Prostate gland (tissue), 2 donors: ENCODE measurements at regions not wholly inside any gene's neighbourhood (a gene's known extent, or its start where the extent isn't known, plus 50 kb on each side); places are given as distances from the start of the nearest gene placed in this dataset.

Source experiments
- DNase-seq: peaks from one replicate; pipeline ENCODE4 v3.0.0-alpha.2; 2019; ENCODE audit warnings: low spot score
- H3K27ac ChIP-seq, 2 donors: fragments of 200-600 bp; sonication (generic); 2 replicates each; pipeline ENCODE4 v1.5.1; 2017 to 2019
- H3K27me3 ChIP-seq: fragments of 200-600 bp; sonication (generic); replicated peaks from 2 replicates; pipeline ENCODE4 v1.5.1; 2019; ENCODE audit not compliant: insufficient read depth
- H3K36me3 ChIP-seq, 2 donors: fragments of 200-600 bp; sonication (generic); 1 replicate in 1 of 2; 2 replicates in 1 of 2; pipeline versions ENCODE4 v1.5.1 to v1.8.1; 2017 to 2019
- H3K4me1 ChIP-seq: fragments of 200-600 bp; sonication (generic); replicated peaks from 2 replicates; pipeline ENCODE4 v1.5.1; 2019
- H3K4me3 ChIP-seq, 2 donors: fragments of 200-600 bp; sonication (generic); 2 replicates each; pipeline ENCODE4 v1.5.1; 2017 to 2019
- H3K9me3 ChIP-seq: fragments of 200-600 bp; sonication (generic); 2 replicates; pipeline ENCODE4 v1.5.1; 2017
- CTCF ChIP-seq, 4 experiments: fragments of 200-600 bp in 2 of 4; fragments of 450-650 bp in 2 of 4; sonication (generic) in 2 of 4; IDR thresholded peaks; 1 replicate in 3 of 4; 2 replicates in 1 of 4; pipeline ENCODE4 v1.5.1; 2016 to 2019; ENCODE audit warnings: antibody characterized with exemption in 4 of 4, mild to moderate bottlenecking in 2 of 4, moderate library complexity in 2 of 4
- POLR2A ChIP-seq: fragments of 450-650 bp; IDR thresholded peaks from one replicate; pipeline ENCODE4 v1.6.1; 2016; ENCODE audit warnings: antibody characterized with exemption, mild to moderate bottlenecking
- POLR2AphosphoS5 ChIP-seq: sonication (generic); formaldehyde crosslinking; IDR thresholded peaks from one replicate; pipeline ENCODE4 v1.6.1; 2017; ENCODE audit warnings: antibody characterized with exemption
- WGBS: methylation state at CpG from one replicate; pipeline ENCODE4 v1.1.5; 2018; 5-methylcytosine and 5-hydroxymethylcytosine counted together
- intact Hi-C: fragments of 100-400 bp; cut with DNase I; formaldehyde crosslinking; loops from one replicate; pipeline ENCODE4 v1.14.2; 2022

GRCh38 chr4:11166034-11166433 lies 262.7 kb downstream of the HS3ST1 start:
- DNase-seq, result no peak
- intact Hi-C loops, result no loop called here
- 82% methylated on average over 4 of the region's 4 CpGs for WGBS
- H3K9me3 ChIP-seq, result no peaks in the 10 kb centered on the region
- TF ChIP-seq POLR2AphosphoS5 (no peak), POLR2A (no peak), CTCF (IDR thresholded peaks at IDR 0.05) (no peak)
- H3K4me3 ChIP-seq, result no peak overlapping the region
- H3K27me3 ChIP-seq, result no peaks in the 10 kb centered on the region
- H3K27ac ChIP-seq, result no peak overlapping the region
- H3K4me1 ChIP-seq, result no peaks in the 10 kb centered on the region
- no peaks in the 10 kb centered on the region for H3K36me3 ChIP-seq

GRCh38 chr4:11165052-11165451 lies 263.6 kb downstream of the HS3ST1 start:
- Histone ChIP-seq H3K27me3 (no peaks in the 10 kb centered on the region), H3K4me3 (no peak overlapping the region), H3K36me3 (no peaks in the 10 kb centered on the region), H3K9me3 (no peaks in the 10 kb centered on the region), H3K4me1 (no peaks in the 10 kb centered on the region), H3K27ac (no peak overlapping the region)
- intact Hi-C loops, result no loop called here
- WGBS, result 70% methylated on average over 5 of the region's 5 CpGs
- no peak for DNase-seq
- TF ChIP-seq CTCF (IDR thresholded peaks at IDR 0.05), result no peak
- no peak for TF ChIP-seq POLR2A
- no peak for TF ChIP-seq POLR2AphosphoS5

- Histone ChIP-seq H3K36me3 (no peaks in the 10 kb centered on the region), H3K4me3 (no peak overlapping the region), H3K27me3 (no peaks in the 10 kb centered on the region), H3K27ac (no peak overlapping the region), H3K9me3 (no peaks in the 10 kb centered on the region), H3K4me1 (no peaks in the 10 kb centered on the region)
- no peak for DNase-seq
- TF ChIP-seq CTCF (IDR thresholded peaks at IDR 0.05), result no peak
- TF ChIP-seq POLR2AphosphoS5, result no peak
- TF ChIP-seq POLR2A, result no peak
- intact Hi-C loops, result no loop called here
Measured at GRCh38 chr4:11160288-11160687, 268.4 kb downstream of the HS3ST1 start.

- Histone ChIP-seq H3K27ac (no peak overlapping the region), H3K9me3 (no peaks in the 10 kb centered on the region), H3K36me3 (no peaks in the 10 kb centered on the region), H3K27me3 (no peaks in the 10 kb centered on the region), H3K4me1 (no peaks in the 10 kb centered on the region), H3K4me3 (no peak overlapping the region)
- TF ChIP-seq POLR2A (no peak), POLR2AphosphoS5 (no peak), CTCF (IDR thresholded peaks at IDR 0.05) (no peak)
- 79% methylated on average over 1 of the region's 1 CpG for WGBS
- DNase-seq, result no peak
- intact Hi-C loops, result no loop called here
Measured at GRCh38 chr4:11158971-11159370, 269.7 kb downstream of the HS3ST1 start.

- Histone ChIP-seq H3K4me3 (no peak overlapping the region), H3K27ac (no peak overlapping the region), H3K9me3 (no peaks in the 10 kb centered on the region), H3K36me3 (no peaks in the 10 kb centered on the region), H3K27me3 (no peaks in the 10 kb centered on the region), H3K4me1 (no peaks in the 10 kb centered on the region)
- intact Hi-C loops, result no loop called here
- TF ChIP-seq CTCF (IDR thresholded peaks at IDR 0.05), result no peak
- no peak for TF ChIP-seq POLR2A
- no peak for TF ChIP-seq POLR2AphosphoS5
- WGBS, result 77% methylated on average over 5 of the region's 5 CpGs
- no peak for DNase-seq
Measured at GRCh38 chr4:11155208-11155867, 273.4 kb downstream of the HS3ST1 start.
